GM12865 (cell line): ENCODE measurements at regions not wholly inside any gene's neighbourhood (a gene's known extent, or its start where the extent isn't known, plus 50 kb on each side); places are given as distances from the start of the nearest gene placed in this dataset.

Experiments
- DNase-seq: peaks from one replicate; pipeline ENCODE4 v3.0.0; 2010; ENCODE audit warnings: low read depth
- H3K4me3 ChIP-seq: 2 replicates; pipeline ENCODE4 v1.5.1; 2011; ENCODE audit warnings: mild to moderate bottlenecking, low read depth, low read length, control low read depth
- TF ChIP-seq, protein P1 (sequence below): IDR thresholded peaks from 2 replicates; pipeline ENCODE4 v1.5.1; 2011; ENCODE audit warnings: low read length, control low read depth, low read depth, inconsistent platforms; ENCODE audit not compliant: insufficient read depth; ENCODE audit errors: missing control alignments

DNA sequence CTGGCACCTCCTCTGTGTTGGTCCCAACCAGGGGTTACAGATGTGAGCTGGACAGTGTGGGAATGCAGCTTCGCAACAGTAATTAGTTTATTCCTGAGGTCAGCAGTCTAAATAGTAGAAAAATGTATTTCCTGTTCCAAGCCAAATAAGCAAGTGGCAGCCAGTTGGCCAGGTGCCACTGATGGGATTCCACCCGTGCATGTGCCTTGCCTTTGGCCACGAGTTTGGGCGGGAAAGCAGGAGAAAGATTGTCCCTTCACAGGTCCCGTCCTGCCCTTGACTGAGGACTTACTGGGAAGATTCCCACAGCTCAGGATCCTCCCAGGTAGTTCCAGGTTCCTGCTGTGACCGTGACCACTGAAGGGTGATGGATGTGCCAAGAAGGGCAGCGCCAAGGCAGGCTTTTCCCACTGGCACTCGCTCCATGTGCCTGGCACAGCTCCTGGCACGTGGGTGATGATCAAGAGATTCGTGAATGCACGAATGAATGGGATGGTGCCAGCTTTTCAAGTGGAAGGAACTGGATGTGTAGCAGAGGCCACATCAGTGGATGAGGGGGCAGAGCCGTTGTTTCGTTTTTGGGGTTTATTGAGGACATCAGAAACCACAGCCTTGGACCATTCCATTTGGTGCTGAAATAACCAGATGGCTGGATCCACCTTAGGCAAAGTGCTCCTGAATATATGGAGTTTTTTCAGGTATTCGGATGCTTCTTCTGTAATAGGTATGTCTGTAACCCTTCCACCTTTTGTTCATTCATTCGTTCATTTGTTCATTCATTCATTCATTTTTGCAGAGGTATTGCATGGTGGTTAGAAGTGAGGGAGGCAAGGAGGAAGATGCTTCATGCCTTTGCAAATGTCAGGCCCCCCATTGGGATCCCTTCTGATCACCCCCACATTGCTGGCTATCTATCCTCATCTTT, 62.4 kb upstream of the WNT4 start:
- H3K4me3 ChIP-seq, result no peak overlapping the region
- TF ChIP-seq, protein P1, sequence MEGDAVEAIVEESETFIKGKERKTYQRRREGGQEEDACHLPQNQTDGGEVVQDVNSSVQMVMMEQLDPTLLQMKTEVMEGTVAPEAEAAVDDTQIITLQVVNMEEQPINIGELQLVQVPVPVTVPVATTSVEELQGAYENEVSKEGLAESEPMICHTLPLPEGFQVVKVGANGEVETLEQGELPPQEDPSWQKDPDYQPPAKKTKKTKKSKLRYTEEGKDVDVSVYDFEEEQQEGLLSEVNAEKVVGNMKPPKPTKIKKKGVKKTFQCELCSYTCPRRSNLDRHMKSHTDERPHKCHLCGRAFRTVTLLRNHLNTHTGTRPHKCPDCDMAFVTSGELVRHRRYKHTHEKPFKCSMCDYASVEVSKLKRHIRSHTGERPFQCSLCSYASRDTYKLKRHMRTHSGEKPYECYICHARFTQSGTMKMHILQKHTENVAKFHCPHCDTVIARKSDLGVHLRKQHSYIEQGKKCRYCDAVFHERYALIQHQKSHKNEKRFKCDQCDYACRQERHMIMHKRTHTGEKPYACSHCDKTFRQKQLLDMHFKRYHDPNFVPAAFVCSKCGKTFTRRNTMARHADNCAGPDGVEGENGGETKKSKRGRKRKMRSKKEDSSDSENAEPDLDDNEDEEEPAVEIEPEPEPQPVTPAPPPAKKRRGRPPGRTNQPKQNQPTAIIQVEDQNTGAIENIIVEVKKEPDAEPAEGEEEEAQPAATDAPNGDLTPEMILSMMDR, result no peak
- DNase-seq, result no peak

DNA sequence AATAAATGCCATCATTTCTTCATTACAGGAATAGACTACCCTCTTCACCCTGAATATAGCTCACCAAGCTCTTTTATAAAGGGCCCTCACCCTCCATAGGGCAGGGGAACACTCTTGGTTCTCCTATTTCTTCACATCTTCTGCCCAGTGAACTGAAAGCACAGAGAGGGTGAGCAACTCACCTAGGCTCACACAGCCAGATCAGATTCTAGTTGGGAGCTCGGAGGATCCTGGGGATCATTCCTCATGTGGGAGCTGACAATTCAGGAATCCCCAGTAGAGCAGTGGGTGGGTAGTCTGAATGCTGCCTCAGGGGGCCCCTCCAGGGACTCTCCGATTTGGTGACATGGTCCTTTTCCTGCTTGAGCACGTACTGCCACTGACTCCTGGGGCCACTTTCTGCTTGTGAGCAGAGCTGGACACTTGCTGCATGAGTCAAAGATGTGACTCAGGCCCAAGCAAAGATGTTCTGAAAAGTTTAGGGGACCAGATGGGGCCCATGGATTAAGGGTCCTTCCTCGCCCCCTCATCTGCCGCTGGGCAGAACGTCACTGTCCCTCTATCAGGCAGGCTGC, 63.7 kb upstream of the WNT4 start:
- TF ChIP-seq, protein P1, result no peak
- DNase-seq, result no peak
- H3K4me3 ChIP-seq, result no peak overlapping the region

- TF ChIP-seq, protein P1, result no peak
- DNase-seq, result no peak
- H3K4me3 ChIP-seq, result no peak overlapping the region
Measured at GRCh38 chr1:22207511-22208267, 64.8 kb upstream of the WNT4 start.

DNA sequence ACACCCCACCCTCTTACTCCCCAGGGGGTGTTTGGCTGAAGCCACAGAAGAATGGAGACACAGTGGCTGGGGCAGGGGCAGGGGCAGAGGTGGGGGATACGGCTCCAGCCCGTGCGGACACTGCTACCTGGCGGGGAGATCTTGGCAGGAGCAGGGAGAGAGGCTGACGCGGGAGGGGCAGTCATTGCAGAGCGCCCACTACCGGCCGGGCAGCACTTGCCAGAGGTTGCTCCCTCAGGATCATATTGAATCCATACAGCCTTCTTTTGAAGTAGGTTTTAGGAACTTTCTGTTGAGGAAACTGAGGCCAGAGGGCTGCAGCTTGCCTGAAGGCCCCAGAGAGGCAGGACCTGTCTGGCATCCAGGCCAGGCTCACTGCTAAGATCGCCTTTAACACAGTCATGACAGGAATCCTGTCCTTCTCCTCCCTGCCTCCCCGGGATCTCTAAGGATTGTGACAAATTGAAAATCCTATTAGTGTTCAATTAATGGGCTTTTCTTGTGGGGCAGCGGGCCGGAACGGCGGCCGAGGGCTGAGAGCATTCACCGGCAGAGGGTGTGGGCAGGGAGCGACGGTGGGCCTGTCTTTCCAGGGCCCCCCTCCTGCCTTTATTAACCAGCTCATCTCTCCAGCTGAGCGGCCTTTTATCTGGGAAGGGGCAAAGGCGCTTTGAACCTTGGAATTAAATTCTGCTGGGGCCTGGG, 65.5 kb upstream of the WNT4 start:
- TF ChIP-seq, protein P1, result peak; percentile 41
- DNase-seq, result no peak
- H3K4me3 ChIP-seq, result no peak overlapping the region

DNA sequence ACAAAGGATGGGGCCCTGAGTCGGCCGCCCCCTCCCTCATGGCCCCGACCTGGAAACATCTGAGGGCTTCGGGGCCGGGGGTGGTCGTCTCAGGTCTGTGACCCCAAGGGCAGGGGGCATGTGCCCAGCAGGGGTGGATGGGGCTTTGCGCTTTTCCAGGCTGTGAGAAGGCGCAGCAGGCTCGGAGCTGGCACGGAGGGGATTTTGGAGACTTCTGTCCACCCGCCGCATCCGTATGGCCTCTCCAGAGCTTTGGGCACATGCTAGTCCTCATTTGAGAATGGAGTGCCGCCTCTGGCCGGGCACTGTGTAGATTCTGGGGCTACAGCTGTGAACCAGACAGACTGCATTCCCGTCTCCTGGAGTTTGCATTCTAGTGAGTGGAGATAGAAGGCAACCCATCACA, 66.1 kb upstream of the WNT4 start:
- H3K4me3 ChIP-seq, result no peak overlapping the region
- TF ChIP-seq, protein P1, result no peak
- DNase-seq, result no peak

DNA sequence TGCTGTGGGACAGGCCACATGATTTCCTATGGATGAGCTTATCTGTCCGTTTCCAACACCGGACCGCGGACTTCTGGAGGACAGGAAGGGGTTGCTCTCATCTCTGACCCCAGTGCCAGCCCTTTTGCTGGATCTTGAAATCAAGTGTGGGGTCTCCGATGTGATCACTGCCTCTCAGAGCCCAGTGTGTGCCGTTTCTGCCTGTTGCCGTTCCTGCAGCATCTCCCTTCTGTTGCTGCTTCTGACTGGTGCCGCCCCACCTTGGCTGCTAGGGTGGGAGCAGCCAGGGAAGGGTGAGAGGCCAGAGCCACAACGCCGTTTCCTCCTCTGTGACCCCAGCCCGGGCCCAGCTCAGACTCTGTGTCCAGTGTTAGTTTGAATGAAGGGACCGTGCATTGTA, 67.3 kb upstream of the WNT4 start:
- DNase-seq, result no peak
- TF ChIP-seq, protein P1, result no peak
- no peak overlapping the region for H3K4me3 ChIP-seq
